Astrocyte of the spinal cord (primary cell): ENCODE measurements at regions not wholly inside any gene's neighbourhood (a gene's known extent, or its start where the extent isn't known, plus 50 kb on each side); places are given as distances from the start of the nearest gene placed in this dataset.
"Not testable (repeated sequence)": the region's sequence is repeated elsewhere in the genome, so short reads cannot be mapped to it uniquely, and the experiment has no call there.

Experiments used
- DNase-seq: peaks from one replicate; pipeline ENCODE4 v3.0.0; 2011; ENCODE audit warnings: low read depth, low spot score
- H3K4me3 ChIP-seq: 2 replicates; pipeline ENCODE4 v1.5.1; 2011; ENCODE audit warnings: low read depth, mild to moderate bottlenecking, low read length, moderate library complexity
- in situ Hi-C: cut with HindIII; loops from 2 replicates; pipeline ENCODE4 v1.10.0; 2017; ENCODE audit warnings: low sequenced_read_pairs
- TF ChIP-seq, protein P1 (sequence below): IDR thresholded peaks from 2 replicates; pipeline ENCODE4 v1.5.1; 2012; ENCODE audit warnings: low read depth, mild to moderate bottlenecking, low read length, inconsistent platforms

DNA sequence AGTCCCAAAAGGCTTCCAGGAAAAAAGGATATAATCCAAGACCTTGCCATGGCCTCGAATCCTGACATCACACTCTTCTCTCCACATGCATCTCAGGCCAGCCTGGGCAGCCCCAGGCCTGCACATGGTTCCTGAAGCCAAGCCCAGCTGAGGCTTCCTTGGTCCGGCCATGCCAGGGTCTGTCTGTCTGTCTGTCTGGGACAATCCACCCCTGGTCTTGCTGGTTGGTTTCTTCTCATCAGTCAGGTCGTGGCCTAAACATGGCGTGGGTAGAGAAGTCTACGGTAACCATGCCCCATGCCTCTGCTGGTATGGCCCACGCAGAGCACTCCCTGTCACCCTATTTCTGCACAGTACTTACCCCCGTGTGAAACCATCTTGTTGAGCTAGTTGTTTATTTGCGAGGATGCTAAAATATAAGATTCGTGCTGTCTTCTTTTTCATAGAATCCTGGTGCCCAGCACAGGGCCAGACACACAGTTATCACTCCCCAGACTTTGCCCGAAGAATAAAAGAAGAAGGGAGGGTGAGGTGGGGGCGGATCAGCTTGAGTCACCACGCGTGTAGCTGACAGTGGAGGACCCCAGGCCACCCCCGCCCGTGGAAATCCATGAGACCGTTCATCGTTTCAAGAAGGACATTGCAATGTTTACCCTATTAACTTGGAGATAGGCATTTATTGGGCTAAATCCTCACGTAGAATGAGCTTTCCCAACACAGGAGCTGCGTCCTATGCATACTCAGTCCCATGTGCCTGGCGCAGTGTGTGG lies 107.2 kb downstream of the RNASET2 start:
- TF ChIP-seq, protein P1, sequence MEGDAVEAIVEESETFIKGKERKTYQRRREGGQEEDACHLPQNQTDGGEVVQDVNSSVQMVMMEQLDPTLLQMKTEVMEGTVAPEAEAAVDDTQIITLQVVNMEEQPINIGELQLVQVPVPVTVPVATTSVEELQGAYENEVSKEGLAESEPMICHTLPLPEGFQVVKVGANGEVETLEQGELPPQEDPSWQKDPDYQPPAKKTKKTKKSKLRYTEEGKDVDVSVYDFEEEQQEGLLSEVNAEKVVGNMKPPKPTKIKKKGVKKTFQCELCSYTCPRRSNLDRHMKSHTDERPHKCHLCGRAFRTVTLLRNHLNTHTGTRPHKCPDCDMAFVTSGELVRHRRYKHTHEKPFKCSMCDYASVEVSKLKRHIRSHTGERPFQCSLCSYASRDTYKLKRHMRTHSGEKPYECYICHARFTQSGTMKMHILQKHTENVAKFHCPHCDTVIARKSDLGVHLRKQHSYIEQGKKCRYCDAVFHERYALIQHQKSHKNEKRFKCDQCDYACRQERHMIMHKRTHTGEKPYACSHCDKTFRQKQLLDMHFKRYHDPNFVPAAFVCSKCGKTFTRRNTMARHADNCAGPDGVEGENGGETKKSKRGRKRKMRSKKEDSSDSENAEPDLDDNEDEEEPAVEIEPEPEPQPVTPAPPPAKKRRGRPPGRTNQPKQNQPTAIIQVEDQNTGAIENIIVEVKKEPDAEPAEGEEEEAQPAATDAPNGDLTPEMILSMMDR, result no peak
- in situ Hi-C loops, result no loop called here
- no peak for DNase-seq
- no peak overlapping the region for H3K4me3 ChIP-seq

DNA sequence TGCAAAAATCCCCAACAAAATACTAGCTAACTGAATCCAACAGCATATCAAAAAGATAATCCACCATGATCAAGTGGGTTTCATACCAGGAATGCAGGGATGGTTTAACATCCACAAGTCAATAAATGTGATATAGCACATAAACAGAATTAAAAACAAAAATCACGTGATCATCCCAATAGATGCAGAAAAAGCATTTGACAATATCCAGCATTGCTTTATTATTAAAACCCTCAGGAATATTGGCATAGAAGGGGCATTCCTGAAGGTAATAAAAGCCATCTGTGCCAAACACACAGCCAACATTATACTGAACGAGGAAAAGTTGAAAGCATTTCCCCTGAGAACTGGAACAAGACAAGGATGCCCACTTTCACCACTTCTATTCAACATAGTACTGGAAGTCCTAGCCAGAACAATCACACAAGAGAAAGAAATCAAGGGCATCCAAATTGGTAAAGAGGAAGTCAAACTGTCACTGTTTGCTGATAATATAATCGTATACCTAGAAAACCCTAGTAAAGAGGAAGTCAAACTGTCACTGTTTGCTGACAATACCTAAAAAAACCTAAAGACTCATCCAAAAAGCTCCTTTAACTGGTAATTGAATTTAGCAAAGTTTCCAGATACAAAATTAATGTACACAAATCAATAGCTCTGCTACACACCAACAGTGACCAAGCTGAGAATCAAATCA lies 109.8 kb downstream of the RNASET2 start:
- H3K4me3 ChIP-seq, in situ Hi-C loops, DNase-seq: not testable (repeated sequence)

DNA sequence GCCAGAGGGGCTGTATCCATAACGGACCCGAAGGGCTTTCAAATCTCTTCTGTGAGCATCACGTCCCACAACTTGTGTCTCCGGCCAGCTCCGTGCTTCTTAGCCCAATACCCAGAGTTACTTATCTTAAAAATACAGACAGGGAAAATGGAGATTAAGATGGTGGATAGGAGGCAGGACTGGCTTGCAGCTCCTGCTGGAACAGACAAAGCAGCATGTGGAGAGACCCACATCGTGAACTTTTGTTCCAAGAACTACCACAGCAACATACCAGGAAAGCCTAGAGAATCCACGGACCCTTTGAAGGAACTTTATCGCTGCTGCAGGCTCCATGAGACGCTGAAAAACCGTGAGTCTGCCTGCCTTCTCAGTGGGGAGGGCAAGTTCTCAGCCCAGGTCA lies 113.7 kb downstream of the RNASET2 start:
- DNase-seq, result no peak
- H3K4me3 ChIP-seq, result no peak overlapping the region
- in situ Hi-C loops, result no loop called here
- TF ChIP-seq, protein P1, result no peak

DNA sequence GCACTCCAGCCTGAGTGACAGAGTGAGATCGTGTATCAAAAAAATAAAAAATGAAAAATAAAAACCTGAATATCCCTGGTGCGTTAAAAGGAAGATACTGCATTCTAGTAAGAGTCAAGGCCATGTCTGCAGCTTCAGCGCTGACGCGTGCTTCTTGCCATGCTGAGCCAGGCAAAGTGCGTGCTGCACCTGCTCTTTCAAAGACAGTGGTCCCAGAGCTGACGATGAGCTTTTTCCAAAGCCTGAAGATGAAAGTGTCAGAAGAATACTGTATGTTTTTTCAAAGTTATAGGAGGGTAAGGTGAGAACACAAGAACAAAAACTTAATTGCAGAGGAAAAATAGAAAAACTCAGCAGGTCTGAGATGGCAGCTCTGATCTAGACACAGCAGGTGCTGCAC lies 115.1 kb downstream of the RNASET2 start:
- no peak for DNase-seq
- TF ChIP-seq, protein P1, result no peak
- in situ Hi-C loops, result no loop called here
- no peak overlapping the region for H3K4me3 ChIP-seq

DNA sequence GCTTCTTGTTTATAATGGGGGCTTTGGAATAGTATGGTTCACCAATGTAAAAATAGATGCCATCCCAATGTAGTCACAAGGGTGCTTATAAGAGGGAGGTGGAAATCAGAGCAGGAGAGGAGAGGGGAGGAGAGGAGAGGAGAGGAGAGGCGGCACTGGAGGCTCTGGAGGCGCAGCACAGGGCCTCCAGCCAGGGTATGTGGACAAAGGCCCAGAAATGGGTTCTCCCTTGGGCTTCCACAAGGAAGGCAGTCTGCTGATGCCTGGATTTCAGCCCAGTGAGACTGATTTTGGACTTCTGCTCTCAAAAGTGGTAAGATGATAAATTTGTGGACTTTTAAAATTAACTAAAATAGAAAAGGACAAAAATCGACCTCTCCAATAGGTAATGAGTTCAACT lies 116.8 kb downstream of the RNASET2 start:
- no peak overlapping the region for H3K4me3 ChIP-seq
- no peak for DNase-seq
- in situ Hi-C loops, result no loop called here
- TF ChIP-seq, protein P1, result no peak

DNA sequence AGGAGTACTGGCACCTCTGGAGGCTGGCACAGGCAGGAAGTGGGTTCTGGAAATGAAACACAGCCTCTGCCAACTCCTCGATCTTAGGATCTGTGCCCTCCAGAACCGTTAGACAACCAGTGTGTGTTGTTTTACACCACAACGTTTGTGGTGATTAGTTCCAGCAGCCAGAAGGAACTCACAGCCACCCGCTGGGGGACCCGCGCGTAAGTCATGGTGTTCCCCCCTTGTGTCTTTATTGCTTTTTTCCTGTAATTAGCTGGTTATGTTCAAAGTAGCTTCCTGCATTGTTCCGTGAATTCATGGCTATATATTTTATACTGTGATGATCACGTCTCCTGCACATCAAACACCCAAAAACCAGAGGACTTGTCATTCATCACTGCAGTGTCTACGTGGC lies 117.4 kb downstream of the RNASET2 start:
- in situ Hi-C loops, result no loop called here
- DNase-seq, result no peak
- no peak overlapping the region for H3K4me3 ChIP-seq
- TF ChIP-seq, protein P1, result no peak
